ENCODE measurements at regions not wholly inside any gene's neighbourhood (a gene's known extent, or its start where the extent isn't known, plus 50 kb on each side); places are given as distances from the start of the nearest gene placed in this dataset.

GRCh38 chr12:113658006-113658655 is 186.5 kb upstream of the LHX5 start:
- FAIRE-seq (no peak), DNase-seq (ENCODE audit: low spot score) (no peak)

- DNase-seq (ENCODE audit: low spot score) (no peak), FAIRE-seq (no peak)
Observed at GRCh38 chr12:113655919-113656318, 184.2 kb upstream of the LHX5 start.

GRCh38 chr12:113655479-113655878 is 183.8 kb upstream of the LHX5 start:
- no peak for FAIRE-seq
- DNase-seq (ENCODE audit: low spot score), result no peak

- DNase-seq (ENCODE audit: low spot score), result no peak
- no peak for FAIRE-seq
Observed at GRCh38 chr12:113651662-113652061, 180.0 kb upstream of the LHX5 start.

- DNase-seq (ENCODE audit: low spot score), result no peak
- FAIRE-seq, result no peak
Observed at GRCh38 chr12:113650476-113650875, 178.8 kb upstream of the LHX5 start.

GRCh38 chr12:113649256-113649830 is 177.7 kb upstream of the LHX5 start:
- no peak for DNase-seq (ENCODE audit: low spot score)
- no peak for FAIRE-seq

- no peak for DNase-seq (ENCODE audit: low spot score)
- FAIRE-seq, result no peak
Observed at GRCh38 chr12:113647048-113647447, 175.4 kb upstream of the LHX5 start.

GRCh38 chr12:113645603-113646002 is 173.9 kb upstream of the LHX5 start:
- DNase-seq (ENCODE audit: low spot score) (no peak), FAIRE-seq (no peak)

DNA sequence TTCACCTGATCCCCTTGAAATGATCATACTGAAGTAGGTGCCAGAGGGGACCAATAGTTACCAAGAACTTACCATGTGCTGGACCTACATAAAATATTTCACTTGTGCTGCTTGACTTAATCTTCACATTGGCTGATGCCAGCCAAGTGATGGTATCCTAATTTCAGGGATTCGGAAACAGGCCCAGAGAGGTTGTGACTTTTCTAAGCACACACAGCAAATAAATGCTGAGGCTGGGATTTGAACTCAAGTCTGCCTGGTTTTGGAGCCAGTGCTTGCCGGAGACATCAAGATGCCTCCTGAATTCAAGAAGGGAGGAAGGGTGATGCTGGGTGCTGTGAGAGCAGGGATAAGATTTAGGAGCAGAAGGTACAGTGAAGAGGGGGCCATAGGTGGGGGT is 173.5 kb upstream of the LHX5 start:
- no peak for DNase-seq (ENCODE audit: low spot score)
- no peak for FAIRE-seq

DNA sequence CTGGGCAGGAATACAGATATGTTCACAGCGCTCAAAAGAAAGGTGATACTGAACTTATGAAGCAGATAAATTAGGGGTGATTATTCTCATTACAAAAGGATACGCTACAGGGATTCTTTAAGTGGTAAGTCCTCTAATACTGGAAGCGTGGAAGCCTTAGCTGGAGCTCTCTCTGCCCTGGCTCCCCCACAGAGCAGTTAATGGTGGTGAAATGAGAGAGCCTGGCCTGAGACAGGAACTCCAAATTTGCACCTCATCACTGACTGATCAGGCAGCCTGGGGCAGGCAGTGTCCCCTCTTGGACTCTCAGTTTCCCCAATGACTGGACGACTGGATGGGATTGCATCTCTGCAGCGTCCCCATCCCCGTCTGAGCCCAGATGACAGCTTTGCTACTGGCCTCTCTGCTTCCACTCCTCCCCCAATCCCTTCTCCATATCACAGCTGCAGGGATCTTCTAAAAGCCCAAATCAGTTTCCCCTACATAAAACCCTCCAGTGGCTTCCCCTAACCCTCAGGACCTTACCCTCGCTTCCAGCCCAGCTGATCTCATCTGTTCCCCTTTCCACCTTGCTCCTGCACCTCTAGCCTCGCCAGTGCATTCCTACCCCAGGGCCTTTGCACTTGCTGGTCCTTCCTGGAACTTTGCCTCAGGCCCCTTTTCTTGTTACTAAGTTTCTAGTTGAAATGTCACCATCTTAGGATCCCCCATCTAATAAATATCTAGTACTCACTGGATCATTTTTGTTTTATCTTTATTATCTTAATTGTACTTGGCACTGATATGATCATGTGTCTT is 171.7 kb upstream of the LHX5 start:
- FAIRE-seq (no peak), DNase-seq (ENCODE audit: low spot score) (no peak)

DNA sequence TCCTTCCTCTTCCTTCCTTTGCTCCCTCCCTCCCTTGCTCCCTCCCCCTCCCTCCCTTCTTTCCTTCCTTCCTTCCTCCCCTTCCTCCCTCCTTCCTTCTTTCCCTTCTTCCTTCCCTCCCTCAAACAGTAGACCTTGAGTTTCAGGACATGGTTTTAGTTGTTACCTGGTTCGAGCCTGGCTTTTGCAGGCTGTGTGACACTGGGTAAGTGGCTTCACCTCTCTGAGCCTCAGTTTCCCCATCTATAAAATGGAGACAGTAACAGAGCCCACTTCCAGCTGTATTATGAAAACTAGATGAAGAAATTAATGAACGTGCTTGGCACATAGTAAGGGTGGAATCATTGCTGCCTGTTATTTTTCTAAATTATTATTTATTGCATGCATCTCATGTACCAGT is 171.0 kb upstream of the LHX5 start:
- FAIRE-seq, result no peak
- DNase-seq (ENCODE audit: low spot score), result no peak

- FAIRE-seq (no peak), DNase-seq (ENCODE audit: low spot score) (no peak)
Observed at GRCh38 chr12:113642216-113642615, 170.5 kb upstream of the LHX5 start.

DNA sequence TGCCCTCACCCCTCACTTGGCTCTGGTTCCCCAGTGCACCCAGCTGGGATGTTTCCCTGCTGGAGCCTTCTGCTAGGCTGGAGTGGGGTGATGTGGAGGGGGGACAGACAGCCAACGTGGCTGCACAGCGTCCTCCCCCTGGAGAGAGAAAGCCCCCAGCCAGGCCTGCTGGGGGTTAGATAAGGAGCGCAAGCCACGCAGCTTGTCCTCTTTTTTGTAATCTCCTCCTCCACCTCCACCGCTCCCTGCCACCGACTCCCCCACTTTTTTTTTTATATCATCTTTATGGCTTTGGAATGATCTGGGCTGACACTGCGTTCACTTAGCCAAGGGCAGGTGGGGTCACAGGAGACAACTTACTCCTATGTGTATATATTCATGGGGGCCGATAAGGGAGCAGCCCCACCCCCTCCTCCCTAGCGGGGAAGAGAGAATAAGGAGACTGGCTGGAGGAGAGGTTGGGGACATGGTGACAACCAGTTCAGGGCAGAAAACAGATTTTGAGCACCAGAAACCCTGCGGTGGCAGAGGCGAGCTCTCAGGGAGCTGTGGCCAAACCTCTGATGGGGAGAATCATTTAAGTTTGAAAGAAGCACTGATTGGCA is 169.9 kb upstream of the LHX5 start:
- FAIRE-seq, result no peak
- no peak for DNase-seq (ENCODE audit: low spot score)

- no peak for FAIRE-seq
- no peak for DNase-seq (ENCODE audit: low spot score)
Observed at GRCh38 chr12:113640837-113641236, 169.2 kb upstream of the LHX5 start.

DNA sequence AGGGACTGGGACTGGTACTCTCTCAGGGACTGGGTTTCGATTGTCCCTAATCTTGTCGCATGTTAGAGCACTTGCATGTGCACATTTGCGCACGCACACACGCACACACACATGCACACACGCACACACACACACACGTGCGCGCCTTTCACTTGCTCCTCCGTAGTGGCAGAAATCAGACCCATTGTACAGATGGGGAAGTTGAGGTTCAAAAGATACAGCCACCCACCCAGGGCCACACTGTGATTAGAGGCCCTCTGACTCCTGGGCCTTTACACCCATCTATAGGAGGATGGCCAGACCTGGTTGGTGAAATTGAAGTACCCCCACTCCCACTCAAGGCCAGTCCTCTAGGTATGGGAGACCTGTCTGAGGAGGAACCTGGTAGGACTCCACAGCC is 167.8 kb upstream of the LHX5 start:
- FAIRE-seq, result no peak

GRCh38 chr12:113638460-113638775 is 166.7 kb upstream of the LHX5 start:
- FAIRE-seq (no peak), DNase-seq (ENCODE audit: low spot score) (no peak)

More for the DNA sequence above, 167.8 kb upstream of the LHX5 start:
- DNase-seq (ENCODE audit: low spot score), result no peak

GRCh38 chr12:113634982-113635381 is 163.3 kb upstream of the LHX5 start:
- FAIRE-seq (no peak), DNase-seq (ENCODE audit: low spot score) (no peak)

GRCh38 chr12:113634474-113634873 is 162.8 kb upstream of the LHX5 start:
- FAIRE-seq (no peak), DNase-seq (ENCODE audit: low spot score) (no peak)

GRCh38 chr12:113633678-113634332 is 162.1 kb upstream of the LHX5 start:
- FAIRE-seq (no peak), DNase-seq (ENCODE audit: low spot score) (no peak)

- FAIRE-seq (no peak), DNase-seq (ENCODE audit: low spot score) (no peak)
Observed at GRCh38 chr12:113630625-113631024, 159.0 kb upstream of the LHX5 start.

DNA sequence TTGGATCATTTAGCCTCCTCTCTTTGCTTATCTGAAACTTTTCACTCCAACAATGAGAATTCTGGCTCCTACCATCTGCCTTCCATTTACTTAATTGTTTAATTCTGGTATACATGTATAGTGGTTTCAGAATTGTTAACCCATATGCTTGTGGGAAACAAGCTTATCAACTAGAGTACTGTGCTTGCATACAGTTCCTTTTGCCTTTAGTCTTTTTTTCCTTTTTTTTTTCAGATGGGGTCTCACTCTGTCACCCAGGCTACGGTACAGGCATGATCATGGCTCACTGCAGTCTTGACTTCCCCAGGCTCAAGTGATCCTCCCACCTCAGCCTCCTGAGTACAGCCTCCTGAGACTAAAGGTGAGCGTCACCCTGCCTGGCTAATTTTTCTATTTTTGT is 153.8 kb upstream of the LHX5 start:
- no peak for FAIRE-seq

GRCh38 chr12:113622410-113622809 is 150.7 kb upstream of the LHX5 start:
- no peak for FAIRE-seq
- DNase-seq (ENCODE audit: low spot score), result no peak

More for the DNA sequence above, 153.8 kb upstream of the LHX5 start:
- DNase-seq (ENCODE audit: low spot score), result no peak

Data from RCC 7860 (cell line).